Uterus (tissue), 2 donors: ENCODE measurements at regions not wholly inside any gene's neighbourhood (a gene's known extent, or its start where the extent isn't known, plus 50 kb on each side); places are given as distances from the start of the nearest gene placed in this dataset.

ENCODE experiments used
- POLR2A ChIP-seq, 2 donors: fragments of 450-650 bp; IDR thresholded peaks; one replicate each; pipeline ENCODE4 v1.6.1; 2016; ENCODE audit warnings: antibody characterized with exemption in 2 of 2, mild to moderate bottlenecking in 1 of 2, moderate library complexity in 1 of 2
- TF ChIP-seq, protein P1 (sequence below), 4 experiments: fragments of 200-600 bp in 2 of 4; fragments of 450-650 bp in 2 of 4; sonication (generic) in 2 of 4; IDR thresholded peaks; one replicate each; pipeline ENCODE4 v1.5.1; 2016 to 2019; ENCODE audit warnings: antibody characterized with exemption in 4 of 4, mild to moderate bottlenecking in 2 of 4, moderate library complexity in 1 of 4

DNA sequence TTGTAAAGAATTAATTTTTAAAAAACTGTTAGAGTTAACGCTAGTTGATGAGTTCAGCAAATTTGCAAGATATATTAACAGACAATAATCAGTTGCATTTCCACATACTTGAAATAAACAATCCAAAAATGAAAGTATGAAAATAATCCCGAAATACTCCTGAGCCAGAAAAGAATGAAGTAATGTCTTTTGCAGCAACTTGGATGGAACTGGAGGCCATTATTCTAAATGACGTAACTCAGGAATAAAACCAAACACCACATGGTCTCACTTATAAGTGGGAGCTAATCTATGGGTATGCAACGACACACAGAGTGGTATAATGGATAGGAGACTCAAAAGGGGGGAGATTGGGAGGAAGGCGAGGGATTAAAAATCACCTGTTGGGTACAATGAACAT is 872.9 kb upstream of the GJE1 start:
- TF ChIP-seq, protein P1, sequence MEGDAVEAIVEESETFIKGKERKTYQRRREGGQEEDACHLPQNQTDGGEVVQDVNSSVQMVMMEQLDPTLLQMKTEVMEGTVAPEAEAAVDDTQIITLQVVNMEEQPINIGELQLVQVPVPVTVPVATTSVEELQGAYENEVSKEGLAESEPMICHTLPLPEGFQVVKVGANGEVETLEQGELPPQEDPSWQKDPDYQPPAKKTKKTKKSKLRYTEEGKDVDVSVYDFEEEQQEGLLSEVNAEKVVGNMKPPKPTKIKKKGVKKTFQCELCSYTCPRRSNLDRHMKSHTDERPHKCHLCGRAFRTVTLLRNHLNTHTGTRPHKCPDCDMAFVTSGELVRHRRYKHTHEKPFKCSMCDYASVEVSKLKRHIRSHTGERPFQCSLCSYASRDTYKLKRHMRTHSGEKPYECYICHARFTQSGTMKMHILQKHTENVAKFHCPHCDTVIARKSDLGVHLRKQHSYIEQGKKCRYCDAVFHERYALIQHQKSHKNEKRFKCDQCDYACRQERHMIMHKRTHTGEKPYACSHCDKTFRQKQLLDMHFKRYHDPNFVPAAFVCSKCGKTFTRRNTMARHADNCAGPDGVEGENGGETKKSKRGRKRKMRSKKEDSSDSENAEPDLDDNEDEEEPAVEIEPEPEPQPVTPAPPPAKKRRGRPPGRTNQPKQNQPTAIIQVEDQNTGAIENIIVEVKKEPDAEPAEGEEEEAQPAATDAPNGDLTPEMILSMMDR (IDR thresholded peaks at IDR 0.05), result no peak
- no peak for TF ChIP-seq POLR2A (IDR thresholded peaks at IDR 0.05)
